ENCODE measurements at regions not wholly inside any gene's neighbourhood (a gene's known extent, or its start where the extent isn't known, plus 50 kb on each side); places are given as distances from the start of the nearest gene placed in this dataset.

DNA sequence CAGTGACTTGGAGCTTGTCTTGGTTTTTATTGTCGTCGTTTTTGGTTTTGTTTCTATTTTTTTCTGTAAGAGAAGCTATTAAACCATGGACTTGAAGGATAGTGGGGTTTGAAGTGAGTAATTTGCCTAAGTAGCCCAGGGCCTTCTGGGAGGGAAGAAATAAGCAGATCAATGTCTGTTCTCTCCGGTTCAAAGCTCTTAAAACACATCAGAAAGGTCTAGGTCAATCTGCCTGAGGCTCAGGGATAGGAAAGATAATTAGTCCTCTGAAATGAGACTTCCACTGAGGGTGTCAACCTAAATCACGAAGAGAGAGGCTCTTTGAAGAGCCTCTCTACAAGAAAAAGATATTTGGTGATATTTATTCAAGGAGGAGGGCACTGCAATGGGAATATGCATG lies 178.0 kb downstream of the MATN1 start:
- Histone ChIP-seq H3K4me1 (ENCODE audit: low read depth) (no peaks in the 10 kb centered on the region), H3K4me3 (no peak overlapping the region), H3K36me3 (ENCODE audit: low read depth) (no peaks in the 10 kb centered on the region), H3K9me3 (no peaks in the 10 kb centered on the region)
- intact Hi-C loops (cut with DNase I, micrococcal nuclease) = no loop called here
- TF ChIP-seq, protein P1, sequence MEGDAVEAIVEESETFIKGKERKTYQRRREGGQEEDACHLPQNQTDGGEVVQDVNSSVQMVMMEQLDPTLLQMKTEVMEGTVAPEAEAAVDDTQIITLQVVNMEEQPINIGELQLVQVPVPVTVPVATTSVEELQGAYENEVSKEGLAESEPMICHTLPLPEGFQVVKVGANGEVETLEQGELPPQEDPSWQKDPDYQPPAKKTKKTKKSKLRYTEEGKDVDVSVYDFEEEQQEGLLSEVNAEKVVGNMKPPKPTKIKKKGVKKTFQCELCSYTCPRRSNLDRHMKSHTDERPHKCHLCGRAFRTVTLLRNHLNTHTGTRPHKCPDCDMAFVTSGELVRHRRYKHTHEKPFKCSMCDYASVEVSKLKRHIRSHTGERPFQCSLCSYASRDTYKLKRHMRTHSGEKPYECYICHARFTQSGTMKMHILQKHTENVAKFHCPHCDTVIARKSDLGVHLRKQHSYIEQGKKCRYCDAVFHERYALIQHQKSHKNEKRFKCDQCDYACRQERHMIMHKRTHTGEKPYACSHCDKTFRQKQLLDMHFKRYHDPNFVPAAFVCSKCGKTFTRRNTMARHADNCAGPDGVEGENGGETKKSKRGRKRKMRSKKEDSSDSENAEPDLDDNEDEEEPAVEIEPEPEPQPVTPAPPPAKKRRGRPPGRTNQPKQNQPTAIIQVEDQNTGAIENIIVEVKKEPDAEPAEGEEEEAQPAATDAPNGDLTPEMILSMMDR (IDR thresholded peaks at IDR 0.05) = no peak
- no peak for DNase-seq
- ATAC-seq = no peak

DNA sequence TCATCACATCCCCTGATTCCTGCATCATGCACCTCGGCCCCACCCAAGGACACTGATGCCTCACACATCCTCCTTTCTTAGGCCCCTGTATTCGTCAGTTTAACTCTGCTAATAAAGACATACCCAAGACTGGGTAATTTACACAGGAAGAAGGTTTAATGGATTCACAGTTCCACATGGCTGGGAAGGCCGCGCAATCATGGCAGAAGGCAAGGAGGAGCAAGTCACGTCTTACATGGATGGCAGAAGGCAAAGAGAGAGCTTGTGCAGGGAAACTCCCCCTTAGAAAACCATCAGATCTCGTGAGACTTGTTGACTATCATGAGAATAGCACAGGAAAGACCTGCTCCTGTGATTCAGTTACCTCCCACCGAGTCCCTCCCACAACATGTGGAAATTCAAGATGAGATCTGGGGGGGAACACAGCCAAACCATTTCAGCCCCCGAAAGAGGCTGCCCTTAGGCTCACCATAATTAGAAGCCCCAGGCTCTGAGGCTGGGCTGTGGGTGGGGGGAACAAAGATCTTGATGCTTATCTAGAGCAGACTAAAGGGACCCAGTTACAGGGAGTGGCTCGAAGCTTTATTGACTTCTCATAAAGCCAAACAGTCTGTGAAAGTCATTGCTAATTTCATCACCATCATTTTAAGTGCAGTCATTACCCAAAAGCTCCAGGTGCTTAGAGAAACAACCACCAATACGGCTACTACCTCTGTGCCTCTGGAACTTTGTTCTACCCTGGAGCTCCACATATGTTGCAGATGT lies 181.5 kb downstream of the MATN1 start:
- intact Hi-C loops (cut with DNase I, micrococcal nuclease) = no loop called here
- DNase-seq = no peak

DNA sequence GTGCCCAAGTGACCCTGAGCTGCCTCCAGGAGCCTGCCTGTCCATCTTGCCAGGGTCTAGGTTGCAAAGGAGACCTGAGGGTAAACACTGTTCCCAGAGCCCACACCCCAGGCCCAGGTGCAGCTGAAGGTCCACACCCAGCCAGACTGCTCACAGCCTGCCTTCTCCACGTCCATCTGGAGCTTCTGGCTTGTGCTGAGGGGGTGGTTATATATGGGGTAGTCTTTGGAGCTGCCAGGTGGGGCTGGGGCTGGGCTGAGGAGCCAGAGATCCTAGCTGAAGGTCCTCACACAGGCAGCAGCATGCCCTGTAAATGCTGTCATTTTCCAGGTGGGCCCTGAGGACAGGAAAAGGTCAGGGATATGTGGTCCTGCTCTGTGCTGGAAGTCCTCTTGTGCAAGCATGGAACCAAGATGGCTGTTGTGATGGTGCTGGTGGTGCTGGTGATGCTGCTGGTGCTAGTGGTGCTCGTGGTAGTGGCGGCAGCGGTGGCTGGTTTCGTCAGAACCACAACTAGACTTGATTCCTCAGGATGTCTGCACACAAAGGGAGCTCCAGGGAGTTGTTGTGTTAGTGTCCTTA lies 182.7 kb downstream of the MATN1 start:
- intact Hi-C loops (cut with DNase I, micrococcal nuclease) = no loop called here
- Histone ChIP-seq H3K36me3 (ENCODE audit: low read depth) (no peaks in the 10 kb centered on the region), H3K4me3 (no peak overlapping the region), H3K9me3 (no peaks in the 10 kb centered on the region), H3K4me1 (ENCODE audit: low read depth) (no peaks in the 10 kb centered on the region)
- DNase-seq = no peak
- no peak for ATAC-seq
- TF ChIP-seq, protein P1 (IDR thresholded peaks at IDR 0.05) = no peak

More for the DNA sequence above, 181.5 kb downstream of the MATN1 start:
- TF ChIP-seq, protein P1 (IDR thresholded peaks at IDR 0.05) = no peak
- peak; percentile 48 for ATAC-seq
- H3K9me3 ChIP-seq = no peaks in the 10 kb centered on the region
- H3K36me3 ChIP-seq (ENCODE audit: low read depth) = no peaks in the 10 kb centered on the region
- no peaks in the 10 kb centered on the region for H3K4me1 ChIP-seq (ENCODE audit: low read depth)
- no peak overlapping the region for H3K4me3 ChIP-seq

DNA sequence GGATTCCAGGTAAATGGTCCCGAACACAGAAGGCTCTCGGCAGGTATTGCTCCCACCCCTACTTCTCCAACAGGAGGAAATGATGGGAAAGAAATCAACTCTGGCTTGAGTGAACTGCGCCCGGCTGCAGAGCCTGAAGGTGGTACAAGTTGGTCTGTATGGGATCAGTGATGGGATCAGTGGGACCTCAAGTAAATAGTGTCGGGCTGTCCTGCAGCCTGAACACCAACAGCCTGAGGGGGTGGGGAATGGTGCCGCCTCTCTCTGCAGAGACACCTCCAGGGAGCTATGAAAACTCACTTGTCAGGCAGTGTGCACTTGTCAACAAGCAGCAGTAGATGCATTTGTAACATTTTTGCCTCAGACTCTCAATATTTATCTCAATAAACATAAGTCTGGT lies 183.5 kb downstream of the MATN1 start:
- ATAC-seq (no peak), DNase-seq (no peak)
- TF ChIP-seq, protein P1 (IDR thresholded peaks at IDR 0.05) = no peak
- Histone ChIP-seq H3K4me1 (ENCODE audit: low read depth) (no peaks in the 10 kb centered on the region), H3K9me3 (no peaks in the 10 kb centered on the region), H3K36me3 (ENCODE audit: low read depth) (no peaks in the 10 kb centered on the region), H3K4me3 (no peak overlapping the region)
- intact Hi-C loops (cut with DNase I, micrococcal nuclease) = no loop called here

DNA sequence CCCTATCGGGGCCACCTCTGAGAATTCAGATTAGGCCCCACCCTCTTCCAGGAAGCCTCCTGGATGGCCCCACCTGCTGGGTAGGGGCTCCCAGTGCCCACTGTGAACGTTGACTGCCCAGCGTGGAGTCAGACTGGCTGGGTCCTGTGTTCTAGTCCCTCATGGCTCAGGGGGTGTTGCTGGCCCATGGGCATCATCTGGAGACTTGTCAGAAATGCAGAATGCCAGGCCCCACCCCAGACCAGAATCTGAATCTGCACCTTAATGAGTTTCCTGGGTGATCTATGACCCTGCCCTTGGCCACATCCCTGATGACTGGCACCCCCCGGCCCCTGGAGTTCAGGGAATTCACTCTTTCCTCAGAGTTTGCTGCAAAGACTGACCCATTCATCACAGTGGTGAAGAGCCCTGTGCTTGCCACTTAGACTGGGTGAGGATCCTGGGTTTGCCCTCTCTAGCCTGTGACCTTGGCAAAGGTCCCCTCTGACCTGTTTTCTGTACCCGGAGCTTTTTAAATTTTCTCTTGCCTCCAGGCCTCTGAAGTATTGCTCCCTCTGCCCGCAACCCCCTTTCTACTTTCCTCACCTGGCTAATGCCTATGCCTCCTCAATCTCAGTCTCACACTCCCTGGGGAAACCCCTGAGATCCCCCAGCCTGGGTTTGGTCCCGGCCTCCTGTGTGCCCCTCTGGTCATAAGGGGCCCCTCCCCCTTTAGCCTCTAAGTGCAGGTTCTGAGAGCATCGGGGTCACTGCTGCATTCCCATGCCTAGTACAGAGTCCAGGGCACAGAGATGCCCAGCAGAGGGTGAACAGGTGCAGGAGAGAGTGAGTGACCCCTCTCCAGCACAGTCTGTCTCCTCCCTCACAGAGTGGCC lies 184.2 kb downstream of the MATN1 start:
- ATAC-seq = no peak
- no peaks in the 10 kb centered on the region for H3K9me3 ChIP-seq
- no peak overlapping the region for H3K4me3 ChIP-seq
- intact Hi-C loops (cut with DNase I, micrococcal nuclease) = no loop called here
- DNase-seq = no peak
- no peaks in the 10 kb centered on the region for H3K4me1 ChIP-seq (ENCODE audit: low read depth)
- H3K36me3 ChIP-seq (ENCODE audit: low read depth) = no peaks in the 10 kb centered on the region
- TF ChIP-seq, protein P1 (IDR thresholded peaks at IDR 0.05) = no peak

All from mucosa of descending colon (tissue), 3 donors.